ENCODE measurements at regions not wholly inside any gene's neighbourhood (a gene's known extent, or its start where the extent isn't known, plus 50 kb on each side); places are given as distances from the start of the nearest gene placed in this dataset.
"Not testable (repeated sequence)": the region's sequence is repeated elsewhere in the genome, so short reads cannot be mapped to it uniquely, and the experiment has no call there.

GRCh38 chr6:22752522-22752921 lies 183.2 kb downstream of the HDGFL1 start:
- no peak for DNase-seq

GRCh38 chr6:22754061-22754460 lies 184.7 kb downstream of the HDGFL1 start:
- no peak for DNase-seq

- DNase-seq: no peak
These were observed 186.2 kb downstream of the HDGFL1 start for GRCh38 chr6:22755605-22756004.

- DNase-seq: no peak
These were observed 187.0 kb downstream of the HDGFL1 start for GRCh38 chr6:22756365-22756764.

GRCh38 chr6:22764496-22764895 lies 195.1 kb downstream of the HDGFL1 start:
- no peak for DNase-seq

GRCh38 chr6:22765015-22765414 lies 195.6 kb downstream of the HDGFL1 start:
- no peak for DNase-seq

- DNase-seq: no peak
These were observed 197.6 kb downstream of the HDGFL1 start for GRCh38 chr6:22766979-22767378.

GRCh38 chr6:22770054-22770453 lies 200.7 kb downstream of the HDGFL1 start:
- DNase-seq: no peak

- no peak for DNase-seq
These were observed 204.8 kb downstream of the HDGFL1 start for GRCh38 chr6:22774129-22774528.

- DNase-seq: not testable (repeated sequence)
These were observed 209.1 kb downstream of the HDGFL1 start for GRCh38 chr6:22778438-22778837.

- DNase-seq: no peak
These were observed 209.7 kb downstream of the HDGFL1 start for GRCh38 chr6:22779062-22779461.

GRCh38 chr6:22783931-22784330 lies 214.6 kb downstream of the HDGFL1 start:
- no peak for DNase-seq

- no peak for DNase-seq
These were observed 215.4 kb downstream of the HDGFL1 start for GRCh38 chr6:22784601-22785410.

GRCh38 chr6:22788038-22788437 lies 218.7 kb downstream of the HDGFL1 start:
- DNase-seq: no peak

GRCh38 chr6:22789315-22789714 lies 219.9 kb downstream of the HDGFL1 start:
- DNase-seq: no peak

GRCh38 chr6:22794844-22795243 lies 225.5 kb downstream of the HDGFL1 start:
- no peak for DNase-seq

GRCh38 chr6:22800451-22800850 lies 231.1 kb downstream of the HDGFL1 start:
- DNase-seq: no peak

GRCh38 chr6:22801831-22802230 lies 232.5 kb downstream of the HDGFL1 start:
- no peak for DNase-seq

GRCh38 chr6:22804620-22805261 lies 235.4 kb downstream of the HDGFL1 start:
- DNase-seq: no peak

- peak; percentile 17 for DNase-seq
These were observed 237.9 kb downstream of the HDGFL1 start for GRCh38 chr6:22807261-22807660.

- DNase-seq: no peak
These were observed 238.5 kb downstream of the HDGFL1 start for GRCh38 chr6:22807818-22808217.

- DNase-seq: no peak
These were observed 239.1 kb downstream of the HDGFL1 start for GRCh38 chr6:22808466-22808865.

- DNase-seq: no peak
These were observed 240.0 kb downstream of the HDGFL1 start for GRCh38 chr6:22809370-22809769.

- no peak for DNase-seq
These were observed 249.8 kb downstream of the HDGFL1 start for GRCh38 chr6:22819209-22819608.

All from NCI-H524 treated with DMSO at 0.1 percent for 48 hours (cell line).